Smooth muscle cell (in vitro differentiated cells): ENCODE measurements at regions not wholly inside any gene's neighbourhood (a gene's known extent, or its start where the extent isn't known, plus 50 kb on each side); places are given as distances from the start of the nearest gene placed in this dataset.
A peak's percentile ranks its signal among the peaks of the same experiment; 100 is the strongest.

Experiments used
- DNase-seq: peaks from one replicate; lab custom pipeline; 2025; ENCODE audit not compliant: unreplicated experiment; lab: John Stamatoyannopoulos, UW
- H2AFZ ChIP-seq: fragments of 200-600 bp; sonication (generic); 2 replicates; pipeline ENCODE4 v1.6.0; 2016; ENCODE audit warnings: antibody characterized with exemption, low read depth, mild to moderate bottlenecking
- H3F3A ChIP-seq: fragments of 200-600 bp; sonication (generic); 2 replicates; pipeline ENCODE4 v1.6.0; 2017; ENCODE audit warnings: antibody characterized with exemption, low read depth
- H3K27ac ChIP-seq: fragments of 200-600 bp; sonication (generic); 2 replicates; pipeline ENCODE4 v1.5.1; 2016; ENCODE audit warnings: low read depth, mild to moderate bottlenecking
- H3K27me3 ChIP-seq: fragments of 200-600 bp; sonication (generic); 2 replicates; pipeline ENCODE4 v1.6.1; 2016; ENCODE audit warnings: low read depth, mild to moderate bottlenecking
- H3K36me3 ChIP-seq: fragments of 200-600 bp; sonication (generic); 2 replicates; pipeline ENCODE4 v1.5.1; 2016; ENCODE audit warnings: low read depth
- H3K4me1 ChIP-seq: fragments of 200-600 bp; sonication (generic); 2 replicates; pipeline ENCODE4 v1.5.1; 2016; ENCODE audit warnings: low read depth
- H3K4me2 ChIP-seq: fragments of 200-600 bp; sonication (generic); 2 replicates; pipeline ENCODE4 v1.6.0; 2016; ENCODE audit warnings: mild to moderate bottlenecking
- H3K4me3 ChIP-seq: fragments of 200-600 bp; sonication (generic); 2 replicates; pipeline ENCODE4 v1.5.1; 2016; ENCODE audit warnings: mild to moderate bottlenecking
- H3K79me2 ChIP-seq: fragments of 200-600 bp; sonication (generic); 2 replicates; pipeline ENCODE4 v1.6.0; 2016; ENCODE audit warnings: low read depth, mild to moderate bottlenecking
- H3K9ac ChIP-seq: fragments of 200-600 bp; sonication (generic); 2 replicates; pipeline ENCODE4 v1.6.0; 2016; ENCODE audit warnings: low read depth
- H3K9me3 ChIP-seq: fragments of 200-600 bp; sonication (generic); replicated peaks from 2 replicates; pipeline ENCODE4 v1.5.1; 2016; ENCODE audit warnings: low read depth
- H4K20me1 ChIP-seq: fragments of 200-600 bp; sonication (generic); 2 replicates; pipeline ENCODE4 v1.6.0; 2016; ENCODE audit warnings: low read depth
- CTCF ChIP-seq: fragments of 200-600 bp; sonication (generic); IDR thresholded peaks from 2 replicates; pipeline ENCODE4 v1.5.1; 2017; ENCODE audit warnings: borderline replicate concordance, mild to moderate bottlenecking, antibody characterized with exemption; ENCODE audit not compliant: insufficient read depth, poor library complexity, severe bottlenecking
- WGBS: methylation state at CpG from one replicate; pipeline ENCODE4 v1.1.7; 2016; ENCODE audit warnings: low lambda C conversion rate; 5-methylcytosine and 5-hydroxymethylcytosine counted together

DNA sequence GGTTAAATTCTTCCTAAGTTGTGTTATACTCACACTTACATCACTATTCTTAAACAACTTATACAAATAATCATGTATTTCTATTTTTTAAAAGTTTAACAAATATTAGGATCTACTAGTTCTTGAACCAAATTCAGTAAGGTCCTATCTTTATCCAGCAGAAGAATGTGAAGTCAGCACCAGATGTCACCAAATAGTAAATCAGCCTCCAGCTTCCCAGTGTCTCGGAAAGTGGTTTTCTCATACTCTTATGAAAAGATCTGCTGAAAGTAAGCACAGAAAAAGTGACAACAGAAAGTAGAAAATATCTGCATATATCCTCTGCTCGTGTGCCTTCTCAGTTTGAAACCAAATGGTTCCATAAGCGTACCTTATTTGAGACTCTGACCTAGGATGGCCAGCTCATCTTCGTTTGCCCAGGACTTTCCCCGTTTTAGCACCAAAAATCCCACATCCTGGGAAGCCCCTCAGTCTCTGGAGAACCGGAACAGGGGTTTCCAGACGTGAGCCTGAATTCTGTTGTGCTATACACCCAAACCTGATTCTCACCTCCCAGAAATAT is 98.0 kb upstream of the DCLK2 start:
- no peak overlapping the region for H3K4me3 ChIP-seq
- H4K20me1 ChIP-seq = no peaks in the 10 kb centered on the region
- no peaks in the 10 kb centered on the region for H3K9me3 ChIP-seq
- peak overlapping the region; percentile 5 for H3K9ac ChIP-seq
- H2AFZ ChIP-seq = peak overlapping the region; percentile 80
- H3K27ac ChIP-seq = peak overlapping the region; percentile 24
- H3K4me1 ChIP-seq = peaks cover 3% of the 10 kb centered on the region
- H3K4me2 ChIP-seq = peak overlapping the region; percentile 48
- no peaks in the 10 kb centered on the region for H3K79me2 ChIP-seq
- WGBS = 59% methylated on average over 7 of the region's 7 CpGs
- no peaks in the 10 kb centered on the region for H3K27me3 ChIP-seq
- H3F3A ChIP-seq = peaks cover 7% of the 10 kb centered on the region
- no peak for DNase-seq
- no peaks in the 10 kb centered on the region for H3K36me3 ChIP-seq
- no peak for TF ChIP-seq CTCF

DNA sequence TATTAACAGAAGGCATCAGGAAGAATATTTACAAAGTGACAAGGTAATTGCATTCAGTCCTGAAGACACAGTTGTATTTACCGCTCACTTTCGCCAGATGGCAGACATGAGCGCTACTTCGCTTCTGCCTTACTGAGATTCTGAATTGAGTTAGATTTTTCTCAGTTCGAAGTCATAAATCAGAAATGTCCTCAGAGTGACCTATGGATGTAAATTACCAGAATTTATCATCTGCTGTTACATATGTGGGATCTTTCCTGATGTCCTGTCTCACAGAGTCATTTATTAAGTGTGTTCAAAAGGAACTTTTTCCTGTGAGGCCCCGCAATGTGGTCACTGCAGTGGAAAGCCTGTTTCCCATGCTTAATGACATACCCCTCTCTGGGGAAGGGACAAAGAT is 97.3 kb upstream of the DCLK2 start:
- Histone ChIP-seq H3K9ac (no peak overlapping the region), H3K4me2 (no peak overlapping the region), H3K4me3 (no peak overlapping the region), H3K9me3 (no peaks in the 10 kb centered on the region), H3K79me2 (no peaks in the 10 kb centered on the region), H3F3A (peaks cover 7% of the 10 kb centered on the region), H3K27me3 (no peaks in the 10 kb centered on the region), H3K4me1 (peaks cover 3% of the 10 kb centered on the region), H3K36me3 (no peaks in the 10 kb centered on the region), H2AFZ (no peak overlapping the region), H4K20me1 (no peaks in the 10 kb centered on the region), H3K27ac (no peak overlapping the region)
- no peak for DNase-seq
- WGBS = 26% methylated on average over 6 of the region's 6 CpGs
- TF ChIP-seq CTCF = peak; percentile 65

- Histone ChIP-seq H3K4me1 (peaks cover 3% of the 10 kb centered on the region), H3K4me3 (no peak overlapping the region), H3K9ac (no peak overlapping the region), H3K4me2 (no peak overlapping the region), H3K27ac (no peak overlapping the region), H3F3A (peaks cover 7% of the 10 kb centered on the region), H3K27me3 (no peaks in the 10 kb centered on the region), H3K79me2 (no peaks in the 10 kb centered on the region), H3K36me3 (no peaks in the 10 kb centered on the region), H2AFZ (no peak overlapping the region), H3K9me3 (no peaks in the 10 kb centered on the region), H4K20me1 (no peaks in the 10 kb centered on the region)
- no peak for DNase-seq
- WGBS = 69% methylated on average over 2 of the region's 2 CpGs
- no peak for TF ChIP-seq CTCF
These were observed 94.8 kb upstream of the DCLK2 start for GRCh38 chr4:149983401-149983800.

GRCh38 chr4:149983931-149984330 is 94.3 kb upstream of the DCLK2 start:
- no peak for TF ChIP-seq CTCF
- 68% methylated on average over 3 of the region's 3 CpGs for WGBS

More at GRCh38 chr4:149983931-149984330, 94.3 kb upstream of the DCLK2 start:
- Histone ChIP-seq H3K79me2 (no peaks in the 10 kb centered on the region), H3K4me3 (no peak overlapping the region), H3K27ac (no peak overlapping the region), H3K9ac (no peak overlapping the region), H3F3A (peaks cover 7% of the 10 kb centered on the region), H4K20me1 (no peaks in the 10 kb centered on the region), H3K27me3 (no peaks in the 10 kb centered on the region), H2AFZ (no peak overlapping the region), H3K9me3 (no peaks in the 10 kb centered on the region), H3K36me3 (no peaks in the 10 kb centered on the region), H3K4me2 (no peak overlapping the region), H3K4me1 (peaks cover 3% of the 10 kb centered on the region)
- DNase-seq = no peak
